Right lobe of liver (tissue), 4 donors: ENCODE measurements at regions not wholly inside any gene's neighbourhood (a gene's known extent, or its start where the extent isn't known, plus 50 kb on each side); places are given as distances from the start of the nearest gene placed in this dataset.

Experiments used
- POLR2A ChIP-seq: fragments of 450-650 bp; IDR thresholded peaks from one replicate; pipeline ENCODE4 v1.6.1; 2017; ENCODE audit warnings: antibody characterized with exemption, mild to moderate bottlenecking
- TF ChIP-seq, protein P1 (sequence below), 4 donors: fragments of 200-600 bp in 3 of 4; fragments of 450-650 bp in 1 of 4; IDR thresholded peaks; one replicate each; pipeline versions ENCODE4 v1.5.1 to v1.8.0; 2016 to 2022; ENCODE audit warnings: antibody characterized with exemption in 4 of 4, mild to moderate bottlenecking in 2 of 4
- donor health status: DM: no; HTN: no; CAD: no.
- donor health status: DM: no; HTN: no; CAD: no.
- donor health status: DM: no; HTN: yes; CAD: no.

- TF ChIP-seq, protein P1, sequence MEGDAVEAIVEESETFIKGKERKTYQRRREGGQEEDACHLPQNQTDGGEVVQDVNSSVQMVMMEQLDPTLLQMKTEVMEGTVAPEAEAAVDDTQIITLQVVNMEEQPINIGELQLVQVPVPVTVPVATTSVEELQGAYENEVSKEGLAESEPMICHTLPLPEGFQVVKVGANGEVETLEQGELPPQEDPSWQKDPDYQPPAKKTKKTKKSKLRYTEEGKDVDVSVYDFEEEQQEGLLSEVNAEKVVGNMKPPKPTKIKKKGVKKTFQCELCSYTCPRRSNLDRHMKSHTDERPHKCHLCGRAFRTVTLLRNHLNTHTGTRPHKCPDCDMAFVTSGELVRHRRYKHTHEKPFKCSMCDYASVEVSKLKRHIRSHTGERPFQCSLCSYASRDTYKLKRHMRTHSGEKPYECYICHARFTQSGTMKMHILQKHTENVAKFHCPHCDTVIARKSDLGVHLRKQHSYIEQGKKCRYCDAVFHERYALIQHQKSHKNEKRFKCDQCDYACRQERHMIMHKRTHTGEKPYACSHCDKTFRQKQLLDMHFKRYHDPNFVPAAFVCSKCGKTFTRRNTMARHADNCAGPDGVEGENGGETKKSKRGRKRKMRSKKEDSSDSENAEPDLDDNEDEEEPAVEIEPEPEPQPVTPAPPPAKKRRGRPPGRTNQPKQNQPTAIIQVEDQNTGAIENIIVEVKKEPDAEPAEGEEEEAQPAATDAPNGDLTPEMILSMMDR (IDR thresholded peaks at IDR 0.05) = no peak
- TF ChIP-seq POLR2A = no peak
Observed at GRCh38 chrX:55813150-55813549, 95.6 kb downstream of the RRAGB start.
